Activated naive CD4-positive, alpha-beta T cell treated with anti-CD3 and anti-CD28 coated beads, Interleukin-2, amount 50 U/mL, for 16 hours (primary cell): ENCODE measurements at regions not wholly inside any gene's neighbourhood (a gene's known extent, or its start where the extent isn't known, plus 50 kb on each side); places are given as distances from the start of the nearest gene placed in this dataset.

Experiments
- DNase-seq: peaks from one replicate; pipeline ENCODE4 v3.0.0-alpha.2; 2020

- no peak for DNase-seq
These were observed 218.4 kb downstream of the MED10 start for GRCh38 chr5:6159832-6160430.

GRCh38 chr5:6158974-6159831 is 219.1 kb downstream of the MED10 start:
- DNase-seq, result no peak

- DNase-seq, result no peak
These were observed 224.1 kb downstream of the MED10 start for GRCh38 chr5:6154216-6154615.

GRCh38 chr5:6146271-6146670 is 232.1 kb downstream of the MED10 start:
- no peak for DNase-seq

GRCh38 chr5:6145616-6146237 is 232.6 kb downstream of the MED10 start:
- DNase-seq, result no peak

GRCh38 chr5:6143523-6143922 is 234.8 kb downstream of the MED10 start:
- no peak for DNase-seq

GRCh38 chr5:6142353-6142752 is 236.0 kb downstream of the MED10 start:
- DNase-seq, result no peak

GRCh38 chr5:6140219-6140618 is 238.1 kb downstream of the MED10 start:
- DNase-seq, result no peak

GRCh38 chr5:6135977-6136376 is 242.4 kb downstream of the MED10 start:
- DNase-seq, result no peak

- no peak for DNase-seq
These were observed 244.1 kb downstream of the MED10 start for GRCh38 chr5:6134281-6134680.

- DNase-seq, result no peak
These were observed 252.6 kb downstream of the MED10 start for GRCh38 chr5:6125781-6126180.

GRCh38 chr5:6118691-6119090 is 259.7 kb downstream of the MED10 start:
- DNase-seq, result no peak

GRCh38 chr5:6117212-6117611 is 261.1 kb downstream of the MED10 start:
- no peak for DNase-seq

- DNase-seq, result no peak
These were observed 262.5 kb downstream of the MED10 start for GRCh38 chr5:6115852-6116251.

- DNase-seq, result no peak
These were observed 265.8 kb downstream of the MED10 start for GRCh38 chr5:6112538-6112937.

- no peak for DNase-seq
These were observed 266.2 kb downstream of the MED10 start for GRCh38 chr5:6112125-6112524.

GRCh38 chr5:6111131-6111530 is 267.2 kb downstream of the MED10 start:
- no peak for DNase-seq

GRCh38 chr5:6110441-6111005 is 267.8 kb downstream of the MED10 start:
- DNase-seq, result no peak

GRCh38 chr5:6108981-6109825 is 269.1 kb downstream of the MED10 start:
- no peak for DNase-seq

GRCh38 chr5:6108540-6108848 is 269.9 kb downstream of the MED10 start:
- DNase-seq, result no peak

GRCh38 chr5:6107675-6108539 is 270.4 kb downstream of the MED10 start:
- no peak for DNase-seq

- no peak for DNase-seq
These were observed 271.6 kb downstream of the MED10 start for GRCh38 chr5:6106756-6107155.
